ENCODE measurements at regions not wholly inside any gene's neighbourhood (a gene's known extent, or its start where the extent isn't known, plus 50 kb on each side); places are given as distances from the start of the nearest gene placed in this dataset.

DNA sequence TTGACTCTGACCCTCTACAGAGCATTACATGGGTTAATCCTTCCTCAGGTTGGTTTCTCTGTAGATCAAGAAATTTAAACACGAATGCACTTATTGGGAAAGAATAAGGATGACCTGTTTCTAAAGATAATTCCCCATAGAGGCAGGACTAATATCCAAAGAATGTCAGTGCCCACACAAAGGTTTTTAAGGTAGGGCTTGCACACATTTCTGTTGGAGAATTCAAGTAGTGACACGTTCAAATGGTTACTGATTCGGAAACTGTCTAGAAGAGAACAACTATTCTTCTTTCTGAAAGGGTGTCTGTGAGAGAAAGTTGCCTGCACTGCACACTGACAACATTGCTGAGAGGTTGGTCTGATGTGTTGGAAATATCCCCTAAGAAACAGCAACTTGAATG lies 167.3 kb downstream of the ZNF326 start:
- 77 to 83% (median 78%) methylated on average over 3 of the region's 3 CpGs for WGBS, 3 donors
- H3K4me1 ChIP-seq = no peaks in the 10 kb centered on the region
- ATAC-seq = no peak
- no peak for DNase-seq
- no peaks in the 10 kb centered on the region for H3K36me3 ChIP-seq (ENCODE audit: insufficient read depth in 1 of 2, low read depth in 1 of 2)
- intact Hi-C loops (cut with DNase I) = no loop called here
- H3K27me3 ChIP-seq (ENCODE audit: insufficient read depth in 3 of 3, low read length in 2 of 3) = no peaks in the 10 kb centered on the region
- TF ChIP-seq, protein P1, sequence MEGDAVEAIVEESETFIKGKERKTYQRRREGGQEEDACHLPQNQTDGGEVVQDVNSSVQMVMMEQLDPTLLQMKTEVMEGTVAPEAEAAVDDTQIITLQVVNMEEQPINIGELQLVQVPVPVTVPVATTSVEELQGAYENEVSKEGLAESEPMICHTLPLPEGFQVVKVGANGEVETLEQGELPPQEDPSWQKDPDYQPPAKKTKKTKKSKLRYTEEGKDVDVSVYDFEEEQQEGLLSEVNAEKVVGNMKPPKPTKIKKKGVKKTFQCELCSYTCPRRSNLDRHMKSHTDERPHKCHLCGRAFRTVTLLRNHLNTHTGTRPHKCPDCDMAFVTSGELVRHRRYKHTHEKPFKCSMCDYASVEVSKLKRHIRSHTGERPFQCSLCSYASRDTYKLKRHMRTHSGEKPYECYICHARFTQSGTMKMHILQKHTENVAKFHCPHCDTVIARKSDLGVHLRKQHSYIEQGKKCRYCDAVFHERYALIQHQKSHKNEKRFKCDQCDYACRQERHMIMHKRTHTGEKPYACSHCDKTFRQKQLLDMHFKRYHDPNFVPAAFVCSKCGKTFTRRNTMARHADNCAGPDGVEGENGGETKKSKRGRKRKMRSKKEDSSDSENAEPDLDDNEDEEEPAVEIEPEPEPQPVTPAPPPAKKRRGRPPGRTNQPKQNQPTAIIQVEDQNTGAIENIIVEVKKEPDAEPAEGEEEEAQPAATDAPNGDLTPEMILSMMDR (IDR thresholded peaks at IDR 0.05) = no peak
- no peak overlapping the region for H3K4me3 ChIP-seq
- no peak overlapping the region for H3K27ac ChIP-seq
- no peaks in the 10 kb centered on the region for H3K9me3 ChIP-seq

DNA sequence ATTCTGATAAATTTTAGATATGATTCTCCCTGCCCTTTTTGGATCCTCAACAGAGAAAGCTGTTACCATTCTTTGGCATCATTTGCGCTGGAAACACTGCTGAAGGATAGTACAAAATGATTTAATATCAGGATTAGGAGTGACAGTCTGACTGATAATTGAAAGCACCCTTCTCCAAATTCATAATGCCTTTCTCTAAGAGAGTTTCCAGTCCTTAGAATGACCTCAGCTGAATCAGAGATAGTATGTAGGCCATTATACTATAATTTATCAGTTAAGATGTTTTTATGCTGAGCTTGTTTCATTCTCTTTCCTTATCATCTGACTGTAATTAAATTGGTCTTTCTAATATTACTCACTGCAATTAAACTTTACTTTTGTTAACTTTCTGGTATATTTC lies 166.7 kb downstream of the ZNF326 start:
- Histone ChIP-seq H3K4me1 (no peaks in the 10 kb centered on the region), H3K9me3 (no peaks in the 10 kb centered on the region), H3K36me3 (ENCODE audit: insufficient read depth in 1 of 2, low read depth in 1 of 2) (no peaks in the 10 kb centered on the region), H3K27ac (no peak overlapping the region), H3K4me3 (no peak overlapping the region), H3K27me3 (ENCODE audit: insufficient read depth in 3 of 3, low read length in 2 of 3) (no peaks in the 10 kb centered on the region)
- DNase-seq (no peak), ATAC-seq (no peak)
- TF ChIP-seq, protein P1 (IDR thresholded peaks at IDR 0.05) = no peak
- WGBS, 3 donors = 75 to 88% (median 83%) methylated on average over 1 of the region's 1 CpG
- intact Hi-C loops (cut with DNase I) = no loop called here

DNA sequence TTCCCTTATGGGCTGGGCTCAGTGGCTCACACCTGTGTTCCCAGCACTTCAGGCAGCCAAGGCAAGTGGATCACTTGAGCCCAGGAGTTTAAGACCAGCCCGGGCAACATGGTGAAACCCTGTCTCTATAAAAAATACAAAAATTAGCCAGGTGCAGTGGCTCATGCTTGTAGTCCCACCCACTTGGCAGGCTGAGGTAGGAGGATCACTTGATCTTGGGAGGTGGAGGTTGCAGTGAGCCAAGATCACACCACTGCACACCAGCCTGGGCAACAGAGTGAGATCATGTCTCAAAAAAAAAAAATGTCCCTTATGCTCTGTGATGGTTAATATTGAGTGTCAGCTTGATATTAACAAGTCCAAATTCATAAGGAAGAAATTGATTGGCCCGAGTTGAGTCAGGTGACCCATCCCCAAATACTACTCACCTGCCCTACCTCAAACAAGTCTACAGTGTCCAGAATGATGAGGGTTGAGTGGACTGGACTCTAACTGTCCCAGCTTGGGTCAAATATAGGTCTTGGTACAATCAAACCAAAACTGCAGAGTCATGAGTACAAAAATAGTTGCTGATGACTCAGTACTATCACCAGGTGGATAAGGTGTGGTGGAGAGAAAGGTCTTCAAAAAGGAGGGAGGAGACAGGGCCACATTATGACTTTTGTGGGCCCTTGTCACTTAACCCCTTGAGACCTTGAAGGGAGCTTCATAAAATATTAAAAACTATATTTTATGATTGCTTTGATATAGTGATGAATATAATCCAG lies 161.0 kb downstream of the ZNF326 start:
- no peak for ATAC-seq
- Histone ChIP-seq H3K27me3 (ENCODE audit: insufficient read depth in 3 of 3, low read length in 2 of 3) (no peaks in the 10 kb centered on the region), H3K4me3 (no peak overlapping the region), H3K4me1 (no peaks in the 10 kb centered on the region), H3K27ac (no peak overlapping the region), H3K36me3 (ENCODE audit: insufficient read depth in 1 of 2, low read depth in 1 of 2) (no peaks in the 10 kb centered on the region), H3K9me3 (no peaks in the 10 kb centered on the region)
- WGBS, 3 donors = 68 to 80% (median 78%) methylated on average over 2 of the region's 2 CpGs
- intact Hi-C loops (cut with DNase I) = no loop called here
- no peak for DNase-seq
- TF ChIP-seq, protein P1 (IDR thresholded peaks at IDR 0.05) = no peak

DNA sequence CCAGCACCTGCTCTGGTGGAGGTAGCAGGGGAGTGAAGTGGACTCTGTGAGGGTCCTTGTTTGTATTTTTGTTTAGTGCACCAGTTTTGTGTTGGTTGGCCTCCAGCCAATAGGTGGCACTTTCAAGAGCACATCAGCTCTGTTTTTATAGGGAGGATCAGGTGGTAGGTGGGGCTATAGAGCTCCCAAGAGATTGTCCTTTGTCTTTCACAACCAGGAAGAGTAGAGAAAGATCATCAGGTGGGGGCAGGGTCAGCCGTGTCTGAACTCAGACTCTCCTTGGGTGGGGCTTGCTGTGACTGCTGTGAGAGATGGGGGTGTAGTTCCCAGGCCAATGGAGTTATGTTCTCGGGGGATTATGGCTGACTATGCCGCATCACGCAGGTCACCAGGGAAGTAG lies 159.8 kb downstream of the ZNF326 start:
- Histone ChIP-seq H3K4me3 (no peak overlapping the region), H3K9me3 (no peaks in the 10 kb centered on the region), H3K36me3 (ENCODE audit: insufficient read depth in 1 of 2, low read depth in 1 of 2) (no peaks in the 10 kb centered on the region), H3K27me3 (ENCODE audit: insufficient read depth in 3 of 3, low read length in 2 of 3) (no peaks in the 10 kb centered on the region), H3K4me1 (no peaks in the 10 kb centered on the region), H3K27ac (no peak overlapping the region)
- ATAC-seq (no peak), DNase-seq (no peak)
- intact Hi-C loops (cut with DNase I) = loop anchor here in 1 of 2 donors (5.0 kb wide), 1 partner anchor 1413 kb away; no protein-coding TSS in a partner anchor
- TF ChIP-seq, protein P1 (IDR thresholded peaks at IDR 0.05) = no peak
- 69 to 83% (median 78%) methylated on average over 4 of the region's 4 CpGs for WGBS, 3 donors

DNA sequence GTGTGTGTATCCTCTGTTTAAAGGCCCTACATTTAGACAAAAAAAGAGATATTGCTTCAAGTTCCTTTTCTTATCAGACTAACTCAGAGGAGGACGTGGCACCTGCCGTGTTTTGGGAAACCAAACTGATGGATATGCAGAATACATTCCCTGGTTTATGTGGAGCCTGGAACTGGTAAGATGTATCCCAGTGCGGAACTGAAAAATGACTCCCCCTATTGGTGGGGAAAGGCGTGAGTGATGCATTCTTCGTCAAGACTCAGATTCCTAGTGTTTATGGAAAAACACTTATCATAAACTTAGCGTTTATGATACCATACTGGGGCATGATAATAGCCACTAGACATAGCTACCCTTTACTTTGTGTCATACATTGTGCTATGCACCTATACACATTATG lies 154.2 kb downstream of the ZNF326 start:
- Histone ChIP-seq H3K9me3 (no peaks in the 10 kb centered on the region), H3K4me3 (no peak overlapping the region), H3K27me3 (ENCODE audit: insufficient read depth in 3 of 3, low read length in 2 of 3) (no peaks in the 10 kb centered on the region), H3K27ac (no peak overlapping the region), H3K4me1 (no peaks in the 10 kb centered on the region), H3K36me3 (ENCODE audit: insufficient read depth in 1 of 2, low read depth in 1 of 2) (no peaks in the 10 kb centered on the region)
- TF ChIP-seq, protein P1 (IDR thresholded peaks at IDR 0.05) = no peak
- DNase-seq (no peak), ATAC-seq (no peak)
- intact Hi-C loops (cut with DNase I) = no loop called here
- WGBS, 3 donors = 70 to 80% (median 77%) methylated on average over 6 of the region's 6 CpGs
